Mucosa of descending colon (tissue), 3 donors: ENCODE measurements at regions not wholly inside any gene's neighbourhood (a gene's known extent, or its start where the extent isn't known, plus 50 kb on each side); places are given as distances from the start of the nearest gene placed in this dataset.

Source experiments
- ATAC-seq: fragments of 200-7000 bp; cut with Tn5 transposase; one replicate; pipeline ENCODE4 v1.9.1; 2020; ENCODE audit warnings: mild to moderate bottlenecking, moderate library complexity
- DNase-seq, 3 donors: peaks; one replicate each; pipeline ENCODE4 v3.0.0-alpha.2; 2020
- H3K36me3 ChIP-seq: fragments of 200-600 bp; one replicate; pipeline ENCODE4 v1.8.0; 2021; ENCODE audit warnings: low read depth, mild to moderate bottlenecking
- H3K4me1 ChIP-seq: fragments of 200-600 bp; one replicate; pipeline ENCODE4 v1.8.0; 2021; ENCODE audit warnings: low read depth, mild to moderate bottlenecking
- H3K4me3 ChIP-seq: fragments of 200-600 bp; one replicate; pipeline ENCODE4 v1.8.0; 2021; ENCODE audit warnings: mild to moderate bottlenecking
- H3K9me3 ChIP-seq: fragments of 200-600 bp; one replicate; pipeline ENCODE4 v1.8.0; 2021; ENCODE audit warnings: mild to moderate bottlenecking
- CTCF ChIP-seq: fragments of 200-600 bp; IDR thresholded peaks from one replicate; pipeline ENCODE4 v1.8.0; 2022; ENCODE audit warnings: antibody characterized with exemption, mild to moderate bottlenecking
- intact Hi-C, 2 donors: fragments of 100-400 bp; cut with DNase I in 1 of 2; cut with micrococcal nuclease in 1 of 2; formaldehyde crosslinking; loops; one replicate each; pipeline versions ENCODE4 v1.11.0 to v1.11.1; 2022; cut with DNase I, micrococcal nuclease
- donor health status: DM: no; HTN: no; CAD: no; lungs with moderate emphysema.
- donor health status: DM: no; HTN: no; CAD: no.
- donor health status: DM: no; HTN: yes; CAD: no.

DNA sequence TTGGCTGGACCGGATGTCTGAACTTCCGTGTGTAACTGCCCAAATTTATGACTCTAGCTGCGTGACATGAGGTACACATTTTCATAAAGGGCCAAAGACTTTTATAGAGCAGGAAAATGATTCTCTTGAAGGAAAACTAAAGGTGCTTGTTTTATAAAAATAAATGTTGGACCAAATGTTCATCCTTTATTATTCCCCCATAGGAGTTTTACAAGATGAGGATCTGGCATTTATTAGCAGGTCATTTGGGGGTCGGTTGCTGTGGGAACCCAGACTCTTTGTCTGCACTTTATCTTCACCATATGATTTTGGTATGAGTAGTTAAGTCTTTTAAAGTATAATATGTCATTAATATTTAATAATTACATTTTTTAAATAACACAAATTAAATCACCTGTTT is 571.2 kb downstream of the EFNA5 start:
- Histone ChIP-seq H3K36me3 (no peaks in the 10 kb centered on the region), H3K4me1 (no peaks in the 10 kb centered on the region), H3K9me3 (no peaks in the 10 kb centered on the region), H3K4me3 (no peak overlapping the region)
- ATAC-seq (no peak), DNase-seq (no peak)
- no peak for TF ChIP-seq CTCF
- intact Hi-C loops, result no loop called here

- no peaks in the 10 kb centered on the region for H3K36me3 ChIP-seq
- ATAC-seq (no peak), DNase-seq (no peak)
- intact Hi-C loops, result no loop called here
- no peaks in the 10 kb centered on the region for H3K4me1 ChIP-seq
- no peak overlapping the region for H3K4me3 ChIP-seq
- TF ChIP-seq CTCF, result no peak
- H3K9me3 ChIP-seq, result no peaks in the 10 kb centered on the region
Observed at GRCh38 chr5:107092695-107093094, 578.0 kb downstream of the EFNA5 start.

DNA sequence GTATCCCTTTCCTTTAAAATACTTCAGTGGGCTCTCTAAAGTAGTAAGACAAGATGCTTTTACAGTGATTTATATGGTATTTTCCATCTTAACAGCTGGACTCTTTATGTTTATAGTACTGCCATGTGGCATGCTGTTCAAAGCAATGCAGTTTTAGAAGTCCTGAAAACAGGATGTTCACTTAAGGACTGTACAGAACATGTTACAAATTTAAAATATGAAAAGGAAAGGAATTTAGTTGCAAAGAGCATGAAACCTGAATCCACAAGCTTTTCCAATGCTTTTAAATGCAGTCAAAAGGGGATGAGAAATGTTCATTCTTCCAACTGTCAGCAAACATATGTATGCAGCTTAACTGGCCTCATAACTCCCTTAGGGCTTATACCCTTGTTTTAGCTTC is 580.2 kb downstream of the EFNA5 start:
- intact Hi-C loops, result no loop called here
- no peak for TF ChIP-seq CTCF

DNA sequence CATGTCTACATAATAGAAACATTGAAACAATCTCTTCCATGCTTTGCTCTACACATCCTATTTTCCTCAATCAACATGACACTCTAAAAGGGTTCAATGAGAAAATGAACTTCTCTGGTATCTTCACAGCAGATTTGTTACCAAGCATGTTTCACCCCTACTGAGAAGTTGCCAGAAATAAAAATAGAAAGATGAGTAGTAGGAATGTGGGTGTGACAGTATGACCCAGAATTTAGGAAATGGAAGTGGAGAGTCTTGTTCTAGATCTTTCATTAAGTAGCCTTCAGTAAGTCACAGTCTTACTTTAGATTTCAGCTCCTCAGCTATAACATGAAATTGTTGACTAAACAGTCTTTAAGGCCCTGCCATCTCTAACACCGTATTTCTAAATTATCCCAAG is 581.8 kb downstream of the EFNA5 start:
- intact Hi-C loops, result no loop called here
- ATAC-seq, result no peak
- no peak for TF ChIP-seq CTCF
- no peak for DNase-seq
- no peaks in the 10 kb centered on the region for H3K9me3 ChIP-seq
- no peaks in the 10 kb centered on the region for H3K4me1 ChIP-seq
- H3K4me3 ChIP-seq, result no peak overlapping the region
- no peaks in the 10 kb centered on the region for H3K36me3 ChIP-seq

More for the DNA sequence above, 580.2 kb downstream of the EFNA5 start:
- Histone ChIP-seq H3K4me1 (no peaks in the 10 kb centered on the region), H3K36me3 (no peaks in the 10 kb centered on the region), H3K4me3 (no peak overlapping the region), H3K9me3 (no peaks in the 10 kb centered on the region)
- ATAC-seq, result no peak
- no peak for DNase-seq

- intact Hi-C loops, result no loop called here
- DNase-seq (no peak), ATAC-seq (no peak)
- H3K9me3 ChIP-seq, result no peaks in the 10 kb centered on the region
- H3K4me1 ChIP-seq, result no peaks in the 10 kb centered on the region
- no peaks in the 10 kb centered on the region for H3K36me3 ChIP-seq
- TF ChIP-seq CTCF, result no peak
- no peak overlapping the region for H3K4me3 ChIP-seq
Observed at GRCh38 chr5:107085572-107085971, 585.2 kb downstream of the EFNA5 start.

DNA sequence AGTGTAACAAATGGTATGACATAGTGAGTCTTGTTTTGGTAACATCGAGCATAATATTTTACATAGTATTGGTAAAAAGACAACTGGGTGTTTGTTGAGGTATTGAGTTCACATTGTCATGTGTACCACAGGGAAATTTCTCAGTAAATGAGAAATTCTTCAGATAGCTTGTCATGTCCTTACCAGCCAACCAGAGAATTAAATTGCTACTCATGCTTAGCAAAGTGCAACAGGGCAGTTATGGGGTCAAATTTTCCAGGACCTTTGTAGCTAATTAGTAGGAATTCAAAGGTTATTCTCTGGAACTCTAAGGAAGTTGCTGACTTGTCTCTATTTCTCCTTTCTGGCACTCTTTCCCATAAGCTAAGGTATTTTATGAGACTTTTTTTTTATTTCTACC is 595.7 kb downstream of the EFNA5 start:
- no peak for ATAC-seq
- Histone ChIP-seq H3K4me1 (no peaks in the 10 kb centered on the region), H3K4me3 (no peak overlapping the region), H3K9me3 (no peaks in the 10 kb centered on the region), H3K36me3 (no peaks in the 10 kb centered on the region)
- intact Hi-C loops, result no loop called here
- no peak for DNase-seq
- no peak for TF ChIP-seq CTCF
